GM10266 (cell line): ENCODE measurements at regions not wholly inside any gene's neighbourhood (a gene's known extent, or its start where the extent isn't known, plus 50 kb on each side); places are given as distances from the start of the nearest gene placed in this dataset.

ENCODE experiments used
- DNase-seq: peaks from one replicate; pipeline ENCODE4 v3.0.0; 2012; ENCODE audit errors: extremely low spot score
- TF ChIP-seq, protein P1 (sequence below): IDR thresholded peaks from 2 replicates; pipeline ENCODE4 v1.5.1; 2012; ENCODE audit warnings: mild to moderate bottlenecking, low read depth; ENCODE audit not compliant: control insufficient read depth, insufficient read depth; ENCODE audit errors: missing control alignments

DNA sequence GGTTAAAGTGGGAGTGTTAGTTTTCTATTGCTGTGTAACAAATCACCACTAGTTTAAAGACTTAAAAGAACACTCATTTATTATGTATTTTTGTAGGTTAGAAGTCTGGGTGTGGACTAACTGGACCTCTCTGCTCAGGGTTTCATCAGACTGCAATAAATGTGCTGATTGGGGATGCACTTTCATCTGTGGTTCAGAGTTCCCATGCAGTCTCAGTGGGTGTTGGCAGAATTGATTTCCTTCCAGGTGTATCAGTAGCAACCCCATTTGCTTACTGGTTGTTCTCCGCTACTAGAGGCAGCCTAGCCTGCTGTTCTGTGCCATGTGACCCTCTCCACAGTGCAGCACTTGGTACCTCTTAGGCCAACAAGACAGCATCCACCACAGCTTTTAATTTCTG, 2200.5 kb downstream of the MAT2B start:
- TF ChIP-seq, protein P1, sequence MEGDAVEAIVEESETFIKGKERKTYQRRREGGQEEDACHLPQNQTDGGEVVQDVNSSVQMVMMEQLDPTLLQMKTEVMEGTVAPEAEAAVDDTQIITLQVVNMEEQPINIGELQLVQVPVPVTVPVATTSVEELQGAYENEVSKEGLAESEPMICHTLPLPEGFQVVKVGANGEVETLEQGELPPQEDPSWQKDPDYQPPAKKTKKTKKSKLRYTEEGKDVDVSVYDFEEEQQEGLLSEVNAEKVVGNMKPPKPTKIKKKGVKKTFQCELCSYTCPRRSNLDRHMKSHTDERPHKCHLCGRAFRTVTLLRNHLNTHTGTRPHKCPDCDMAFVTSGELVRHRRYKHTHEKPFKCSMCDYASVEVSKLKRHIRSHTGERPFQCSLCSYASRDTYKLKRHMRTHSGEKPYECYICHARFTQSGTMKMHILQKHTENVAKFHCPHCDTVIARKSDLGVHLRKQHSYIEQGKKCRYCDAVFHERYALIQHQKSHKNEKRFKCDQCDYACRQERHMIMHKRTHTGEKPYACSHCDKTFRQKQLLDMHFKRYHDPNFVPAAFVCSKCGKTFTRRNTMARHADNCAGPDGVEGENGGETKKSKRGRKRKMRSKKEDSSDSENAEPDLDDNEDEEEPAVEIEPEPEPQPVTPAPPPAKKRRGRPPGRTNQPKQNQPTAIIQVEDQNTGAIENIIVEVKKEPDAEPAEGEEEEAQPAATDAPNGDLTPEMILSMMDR = no peak

DNA sequence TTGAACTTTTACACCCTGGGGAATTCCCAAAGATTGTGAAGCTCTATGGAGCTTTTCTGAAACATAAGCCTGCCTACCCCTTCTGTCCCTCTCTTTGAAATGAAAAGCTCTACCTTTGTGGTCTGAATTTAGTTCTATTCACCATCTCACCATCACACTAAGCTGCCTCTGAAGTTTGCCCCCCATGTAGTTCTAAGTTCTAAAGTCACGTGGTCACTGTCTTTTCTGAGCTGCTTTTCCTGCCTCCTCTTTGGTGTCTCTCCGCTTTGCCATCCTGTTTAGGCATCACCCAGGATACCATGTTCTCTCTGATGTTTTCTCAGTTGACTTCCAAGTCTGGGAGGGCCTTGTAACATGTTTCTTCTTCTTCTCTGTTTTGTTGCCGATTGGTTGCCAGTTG, 2206.6 kb downstream of the MAT2B start:
- TF ChIP-seq, protein P1 = no peak

More for the DNA sequence above, 2200.5 kb downstream of the MAT2B start:
- no peak for DNase-seq

DNA sequence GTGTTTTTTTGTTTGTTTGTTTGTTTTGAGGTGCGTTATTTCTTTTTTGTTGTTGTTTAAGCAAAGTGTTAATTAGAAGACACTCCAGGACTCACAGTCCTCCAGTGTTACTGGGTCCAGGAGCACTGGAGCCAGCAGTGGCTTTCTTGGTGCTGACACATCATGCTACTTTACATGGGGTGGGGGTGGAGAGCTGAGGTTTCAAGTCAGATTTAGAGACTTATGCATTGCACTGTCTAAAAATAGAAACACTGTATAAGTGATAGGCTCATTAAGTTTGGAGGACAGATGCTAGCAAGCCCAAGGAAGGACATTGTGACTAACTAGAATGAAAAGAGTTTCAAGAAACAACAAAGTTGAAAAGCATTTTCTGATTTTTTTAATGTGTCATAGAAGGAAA, 2209.2 kb downstream of the MAT2B start:
- DNase-seq = no peak
- TF ChIP-seq, protein P1 = no peak

More for the DNA sequence above, 2206.6 kb downstream of the MAT2B start:
- no peak for DNase-seq

DNA sequence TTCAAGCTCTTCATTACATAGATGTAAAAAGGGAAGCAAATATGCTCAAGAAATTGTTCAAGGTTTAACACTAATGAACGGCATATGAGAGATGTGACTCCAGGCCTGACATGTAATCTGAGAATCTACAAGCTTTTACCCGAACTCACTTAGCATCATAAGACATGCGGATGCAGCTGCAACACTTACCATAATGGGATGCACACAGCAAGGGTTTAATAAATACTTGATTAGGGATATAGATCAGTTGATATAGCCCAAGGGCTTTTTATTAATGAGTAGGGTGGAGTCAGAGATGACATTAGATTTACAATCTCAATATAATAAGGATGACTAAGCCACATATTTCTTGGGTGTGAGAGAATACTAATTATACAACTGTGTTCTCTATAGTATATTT, 2215.5 kb downstream of the MAT2B start:
- DNase-seq = no peak
- TF ChIP-seq, protein P1 = no peak

DNA sequence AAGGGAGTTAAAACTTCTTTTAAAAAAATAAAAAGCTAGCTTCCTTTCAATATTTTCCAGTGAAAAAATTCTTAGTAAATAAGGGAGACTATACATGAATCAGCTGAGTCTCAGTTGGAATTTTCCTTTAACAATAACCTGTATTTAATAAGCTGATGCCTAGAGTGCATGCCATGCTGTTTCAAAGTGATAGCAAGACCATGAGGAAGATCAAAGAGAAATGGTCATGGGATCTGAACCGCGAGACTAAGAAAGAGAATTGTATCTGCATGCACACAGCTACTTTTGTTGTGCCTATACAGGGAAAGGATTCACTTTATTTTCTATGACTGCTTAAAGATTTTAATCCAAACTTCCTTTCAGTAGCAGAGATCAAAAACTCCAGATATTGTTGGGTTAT, 2217.0 kb downstream of the MAT2B start:
- no peak for DNase-seq
- TF ChIP-seq, protein P1 = no peak

DNA sequence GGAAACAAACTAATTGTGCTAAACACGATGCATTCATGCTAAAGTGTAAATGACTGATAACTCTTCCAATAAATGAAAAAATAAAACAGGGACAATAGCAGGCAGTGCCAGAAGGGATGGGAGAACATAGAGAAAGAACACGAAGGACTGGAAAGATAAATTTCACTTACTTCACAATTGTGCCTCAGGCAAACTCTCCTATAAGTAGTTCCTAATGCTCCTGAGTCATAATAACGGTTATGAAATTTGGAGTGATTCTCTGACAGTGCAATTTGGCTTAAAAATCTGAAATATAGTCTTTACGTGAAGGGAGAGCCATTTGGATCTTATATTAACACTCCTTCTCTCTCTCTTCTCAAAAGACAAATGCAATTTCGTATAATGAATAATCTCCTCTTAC, 2218.5 kb downstream of the MAT2B start:
- DNase-seq = no peak
- TF ChIP-seq, protein P1 = no peak

DNA sequence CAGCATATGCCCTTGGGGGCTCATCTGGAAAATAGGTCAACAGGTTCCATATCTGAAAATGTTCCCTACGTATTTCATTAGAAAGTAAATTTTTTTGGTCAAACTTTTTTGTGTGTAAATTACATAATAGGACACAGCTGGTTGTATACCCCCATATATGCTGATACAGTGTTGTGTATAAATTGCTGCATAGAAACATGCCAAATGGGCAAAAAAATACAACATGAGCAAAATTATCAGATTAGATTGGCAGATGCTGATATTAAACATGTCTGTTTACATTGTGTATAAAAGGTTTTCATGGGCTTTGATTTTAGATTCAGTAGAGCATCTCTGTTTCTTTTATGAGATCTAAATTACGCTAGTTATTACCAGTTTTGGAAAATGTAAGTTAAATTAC, 2223.0 kb downstream of the MAT2B start:
- no peak for DNase-seq
- TF ChIP-seq, protein P1 = no peak
